Ovary (tissue), 1 donor: ENCODE measurements at regions not wholly inside any gene's neighbourhood (a gene's known extent, or its start where the extent isn't known, plus 50 kb on each side); places are given as distances from the start of the nearest gene placed in this dataset. TPM values are rescaled to one million over a fixed set of nuclear protein-coding genes. Genes with fewer than 3 reads are reported as not detected.

Experiments used
- small RNA-seq: library from RNA; depleted of rRNA; stranded (forward); fragments of <200 nt; gene quantifications from one replicate; pipeline ENCODE3, GENCODE V24; 2016

Small RNAs in the stretch of these regions (small RNA-seq; reads per million reads assigned to genes)
- not detected for gene RN7SL636P
